Neural cell (in vitro differentiated cells): ENCODE measurements at regions not wholly inside any gene's neighbourhood (a gene's known extent, or its start where the extent isn't known, plus 50 kb on each side); places are given as distances from the start of the nearest gene placed in this dataset.

Experiments used
- H2AFZ ChIP-seq: fragments of 200-600, 300-800 bp; sonication (generic), shearing (Covaris generic); 2 replicates; pipeline ENCODE4 v1.6.0; 2014; ENCODE audit warnings: low read depth, mild to moderate bottlenecking, antibody characterized with exemption, low read length, moderate library complexity
- H3F3A ChIP-seq: fragments of 200-600 bp; shearing (Covaris generic); 2 replicates; pipeline ENCODE4 v1.6.1; 2016; ENCODE audit warnings: mild to moderate bottlenecking, moderate library complexity, mixed read lengths, antibody characterized with exemption, low read length; ENCODE audit not compliant: insufficient read depth, poor library complexity, severe bottlenecking
- H3K27ac ChIP-seq: fragments of 200-600, 300-800 bp; sonication (generic), shearing (Covaris generic); 2 replicates; pipeline ENCODE4 v1.5.1; 2014; ENCODE audit warnings: mild to moderate bottlenecking, low read length, moderate library complexity
- H3K27me3 ChIP-seq: fragments of 300-800, 200-600 bp; sonication (generic), shearing (Covaris generic); 2 replicates; pipeline ENCODE4 v1.6.0; 2014; ENCODE audit warnings: mild to moderate bottlenecking, low read depth, low read length, moderate library complexity; ENCODE audit not compliant: insufficient read depth
- H3K36me3 ChIP-seq: fragments of 300-800, 200-600 bp; sonication (generic), shearing (Covaris generic); 2 replicates; pipeline ENCODE4 v1.5.1; 2014; ENCODE audit warnings: mild to moderate bottlenecking, antibody characterized with exemption, low read length, moderate library complexity; ENCODE audit not compliant: insufficient read depth
- H3K4me2 ChIP-seq: fragments of 300-800, 200-600 bp; sonication (generic), shearing (Covaris generic); 2 replicates; pipeline ENCODE4 v1.6.0; 2014; ENCODE audit warnings: mild to moderate bottlenecking, low read length
- H3K4me3 ChIP-seq: fragments of 300-800, 200-600 bp; sonication (generic), shearing (Covaris generic); 2 replicates; pipeline ENCODE4 v1.5.1; 2014; ENCODE audit warnings: mild to moderate bottlenecking, low read length, moderate library complexity
- H3K79me2 ChIP-seq: fragments of 200-600 bp; shearing (Covaris generic); replicated peaks from 2 replicates; pipeline ENCODE4 v1.6.0; 2014; ENCODE audit warnings: mild to moderate bottlenecking, low read length, moderate library complexity; ENCODE audit not compliant: insufficient read depth
- H3K9ac ChIP-seq: fragments of 300-800, 200-600 bp; sonication (generic), shearing (Covaris generic); 2 replicates; pipeline ENCODE4 v1.6.1; 2016; ENCODE audit warnings: mild to moderate bottlenecking, low read length, mixed read lengths
- H3K9me2 ChIP-seq: fragments of 200-600 bp; shearing (Covaris generic); 2 replicates; pipeline ENCODE4 v1.6.1; 2016; ENCODE audit warnings: mild to moderate bottlenecking, low read length, mixed read lengths; ENCODE audit not compliant: insufficient read depth
- H3K9me3 ChIP-seq: fragments of 200-600, 300-800 bp; sonication (generic), shearing (Covaris generic); 2 replicates; pipeline ENCODE4 v1.6.1; 2016; ENCODE audit warnings: mild to moderate bottlenecking, mixed run types, low read length, moderate library complexity, mixed read lengths
- H4K20me1 ChIP-seq: fragments of 200-600 bp; shearing (Covaris generic); 2 replicates; pipeline ENCODE4 v1.6.1; 2016; ENCODE audit warnings: mild to moderate bottlenecking, mixed run types; ENCODE audit not compliant: insufficient read depth
- CTCF ChIP-seq: fragments of 450-650 bp; IDR thresholded peaks from 2 replicates; pipeline ENCODE4 v1.5.1; 2014; ENCODE audit warnings: antibody characterized with exemption, mild to moderate bottlenecking, moderate library complexity; ENCODE audit not compliant: poor library complexity, severe bottlenecking
- EP300 ChIP-seq: fragments of 450-650 bp; conservative IDR thresholded peaks from 2 replicates; pipeline ENCODE4 v1.6.1; 2014; ENCODE audit warnings: antibody characterized with exemption, mild to moderate bottlenecking, moderate library complexity; ENCODE audit not compliant: poor library complexity, severe bottlenecking
- EZH2 ChIP-seq: fragments of 200-600, 300-800 bp; shearing (Covaris generic), sonication (generic); IDR thresholded peaks from 2 replicates; pipeline ENCODE4 v1.6.1; 2014; ENCODE audit warnings: antibody characterized with exemption, low read length, borderline replicate concordance, mild to moderate bottlenecking; ENCODE audit not compliant: insufficient read depth, poor library complexity, severe bottlenecking
- MXI1 ChIP-seq: fragments of 450-650 bp; conservative IDR thresholded peaks from 2 replicates; pipeline ENCODE4 v1.6.1; 2014; ENCODE audit warnings: antibody characterized with exemption, mild to moderate bottlenecking; ENCODE audit not compliant: poor library complexity, severe bottlenecking
- POLR2AphosphoS5 ChIP-seq: IDR thresholded peaks from 2 replicates; pipeline ENCODE4 v1.6.1; 2012
- RAD21 ChIP-seq: fragments of 450-650 bp; conservative IDR thresholded peaks from 2 replicates; pipeline ENCODE4 v1.6.1; 2014; ENCODE audit warnings: antibody characterized with exemption, mild to moderate bottlenecking, moderate library complexity
- REST ChIP-seq: IDR thresholded peaks from 2 replicates; pipeline ENCODE4 v1.6.1; 2012; ENCODE audit warnings: borderline replicate concordance
- SMC3 ChIP-seq: fragments of 450-650 bp; conservative IDR thresholded peaks from 2 replicates; pipeline ENCODE4 v1.6.1; 2014; ENCODE audit warnings: antibody characterized with exemption, mild to moderate bottlenecking, moderate library complexity; ENCODE audit not compliant: poor library complexity
- TAF1 ChIP-seq: IDR thresholded peaks from 2 replicates; pipeline ENCODE4 v1.6.1; 2012; ENCODE audit warnings: low read depth

DNA sequence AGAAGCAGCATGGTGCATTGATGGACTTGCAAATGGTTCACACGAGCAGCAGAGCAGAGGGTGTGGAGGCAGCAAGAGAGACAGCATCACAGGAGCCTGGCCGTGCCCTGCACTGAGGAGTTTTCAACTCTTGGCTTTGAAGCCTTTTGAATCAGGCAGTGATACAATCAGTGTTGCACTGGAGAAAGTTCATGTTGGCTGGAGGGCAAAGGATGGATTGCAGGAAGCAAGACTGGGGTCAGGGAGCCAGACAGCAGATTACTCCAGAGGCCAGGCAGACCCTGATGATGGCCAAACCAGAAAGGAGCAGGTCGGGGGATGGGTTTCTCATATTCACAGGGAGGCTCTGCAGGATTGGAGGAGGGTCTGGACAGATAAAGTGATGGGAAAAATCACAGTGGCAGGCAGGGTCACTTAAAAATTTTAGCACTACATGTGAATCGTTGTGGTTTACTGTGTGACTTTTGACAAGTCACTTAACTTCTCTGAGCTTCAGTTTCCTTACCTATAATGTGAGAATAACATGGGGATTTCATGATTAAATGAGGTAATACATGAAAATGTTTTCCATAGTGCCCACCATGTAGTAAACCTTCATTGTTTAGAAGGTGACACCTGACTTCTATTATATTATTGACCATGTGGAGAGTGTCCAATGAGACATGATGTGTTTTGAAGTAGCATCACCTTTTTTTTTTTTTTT is 125.3 kb downstream of the SALL1 start:
- no peaks in the 10 kb centered on the region for H3K27me3 ChIP-seq
- no peaks in the 10 kb centered on the region for H3K79me2 ChIP-seq
- no peak overlapping the region for H3K27ac ChIP-seq
- H3K4me2 ChIP-seq: no peak overlapping the region
- no peaks in the 10 kb centered on the region for H3K36me3 ChIP-seq
- no peaks in the 10 kb centered on the region for H4K20me1 ChIP-seq
- H3K9me3 ChIP-seq: no peaks in the 10 kb centered on the region
- no peaks in the 10 kb centered on the region for H3K9me2 ChIP-seq
- no peaks in the 10 kb centered on the region for H3F3A ChIP-seq
- no peak for TF ChIP-seq POLR2AphosphoS5
- no peak for TF ChIP-seq CTCF
- TF ChIP-seq TAF1: no peak
- TF ChIP-seq EP300: no peak
- no peak for TF ChIP-seq RAD21
- no peak for TF ChIP-seq EZH2
- no peak for TF ChIP-seq REST
- TF ChIP-seq SMC3: no peak
- no peak for TF ChIP-seq MXI1
- no peak overlapping the region for H3K9ac ChIP-seq
- H2AFZ ChIP-seq: no peak overlapping the region
- H3K4me3 ChIP-seq: no peak overlapping the region

DNA sequence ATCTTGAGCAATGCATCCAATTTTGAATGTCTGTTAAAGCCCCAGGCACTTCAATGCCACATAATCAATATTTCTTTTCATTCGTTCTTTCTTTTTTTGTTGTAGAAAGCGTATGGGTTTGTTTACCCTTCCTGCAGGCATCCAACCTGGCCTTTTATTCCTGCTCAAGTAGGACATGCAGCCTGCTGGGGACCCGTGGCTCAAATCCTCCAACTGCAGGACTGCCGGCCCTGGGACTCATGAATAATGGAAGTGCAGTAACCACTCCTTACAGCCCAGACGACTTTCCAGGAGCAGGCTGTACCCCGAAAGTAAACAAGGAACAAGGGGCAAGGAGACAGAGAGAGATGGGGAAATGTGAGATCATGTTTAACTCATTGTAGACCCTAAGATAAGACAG is 126.4 kb downstream of the SALL1 start:
- Histone ChIP-seq H3F3A (no peaks in the 10 kb centered on the region), H3K9ac (no peak overlapping the region), H3K79me2 (no peaks in the 10 kb centered on the region), H3K4me2 (no peak overlapping the region), H2AFZ (no peak overlapping the region), H4K20me1 (no peaks in the 10 kb centered on the region), H3K36me3 (no peaks in the 10 kb centered on the region), H3K27me3 (no peaks in the 10 kb centered on the region), H3K9me2 (no peaks in the 10 kb centered on the region), H3K4me3 (no peak overlapping the region), H3K27ac (no peak overlapping the region), H3K9me3 (no peaks in the 10 kb centered on the region)
- TF ChIP-seq POLR2AphosphoS5 (no peak), REST (no peak), TAF1 (no peak), CTCF (no peak), EP300 (no peak), MXI1 (no peak), EZH2 (no peak), RAD21 (no peak), SMC3 (no peak)
